SK-N-DZ (cell line): ENCODE measurements at regions not wholly inside any gene's neighbourhood (a gene's known extent, or its start where the extent isn't known, plus 50 kb on each side); places are given as distances from the start of the nearest gene placed in this dataset.
"Not testable (repeated sequence)": the region's sequence is repeated elsewhere in the genome, so short reads cannot be mapped to it uniquely, and the experiment has no call there.

Experiments
- DNase-seq: peaks from one replicate; pipeline ENCODE4 v3.0.0-alpha.2; 2015; ENCODE audit warnings: low spot score

DNA sequence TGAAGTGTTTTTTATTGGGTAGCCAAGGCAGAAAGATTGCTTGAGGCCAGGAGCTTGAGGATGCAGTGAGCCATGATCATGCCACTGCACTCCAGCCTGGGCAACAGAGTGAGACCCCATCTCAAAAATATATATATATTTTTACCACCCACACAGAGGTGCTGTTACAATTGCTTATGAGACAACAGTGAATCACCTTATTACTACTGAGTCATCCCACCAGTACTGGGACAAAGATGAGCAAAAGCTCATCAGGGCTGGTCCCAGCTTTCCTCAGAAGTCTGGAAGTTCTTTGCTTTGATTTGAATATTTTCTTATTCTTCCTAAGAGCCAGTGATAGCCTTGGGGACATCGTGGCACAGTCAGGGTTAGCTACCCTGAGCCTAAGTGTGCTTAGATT, 207.7 kb downstream of the SOX2 start:
- DNase-seq, result no peak

DNA sequence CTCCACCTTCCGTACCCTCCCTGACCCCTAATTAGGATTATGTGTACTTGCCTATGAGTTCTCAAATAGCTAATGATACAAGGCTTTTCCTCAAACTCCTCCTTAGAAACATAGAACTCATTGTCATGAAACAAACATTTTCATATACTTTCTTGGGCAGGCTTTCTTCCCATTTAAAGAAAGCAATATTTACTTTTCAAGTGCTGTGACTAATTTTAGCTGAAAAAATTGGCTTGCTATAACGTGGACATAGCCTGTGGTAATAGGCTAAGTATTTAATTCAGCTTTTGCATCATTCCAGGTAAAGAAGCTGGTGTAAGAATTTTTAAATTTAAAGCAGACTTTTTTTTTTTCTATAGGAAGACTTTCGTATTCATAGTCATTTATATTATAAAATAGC, 208.7 kb downstream of the SOX2 start:
- no peak for DNase-seq

DNA sequence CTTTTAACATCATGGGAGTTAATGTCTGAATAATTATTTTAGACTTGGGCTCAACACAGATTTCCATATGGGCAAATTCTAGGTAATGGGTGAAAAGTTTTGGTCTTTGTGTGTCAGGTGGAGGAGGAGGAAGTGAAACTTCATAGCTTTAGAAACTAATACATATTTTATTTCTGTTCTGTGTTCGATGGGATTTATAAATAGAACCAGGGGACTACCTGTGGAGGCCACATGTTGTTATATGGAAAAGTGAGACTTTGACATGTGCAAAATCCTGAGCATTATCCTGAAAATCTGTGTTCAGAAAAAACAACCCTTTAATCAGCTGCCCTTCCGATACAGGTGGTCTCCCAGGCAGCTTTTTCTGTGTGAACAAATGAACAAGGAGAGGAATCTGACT, 209.5 kb downstream of the SOX2 start:
- no peak for DNase-seq

DNA sequence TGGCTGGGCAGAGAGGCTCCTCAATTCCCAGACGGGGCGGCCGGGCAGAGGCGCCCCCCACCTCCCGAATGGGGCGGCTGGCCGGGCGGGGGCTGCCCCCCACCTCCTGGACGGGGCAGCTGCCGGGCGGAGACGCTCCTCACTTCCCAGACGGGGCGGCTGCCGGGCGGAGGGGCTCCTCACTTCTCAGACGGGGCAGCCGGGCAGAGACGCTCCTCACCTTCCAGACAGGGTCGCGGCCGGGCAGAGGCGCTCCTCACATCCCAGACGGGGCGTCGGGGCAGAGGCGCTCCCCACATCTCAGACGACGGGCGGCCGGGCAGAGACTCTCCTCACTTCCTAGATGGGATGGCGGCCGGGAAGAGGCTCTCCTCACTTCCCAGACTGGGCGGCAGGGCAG, 214.1 kb downstream of the SOX2 start:
- DNase-seq, result not testable (repeated sequence)

DNA sequence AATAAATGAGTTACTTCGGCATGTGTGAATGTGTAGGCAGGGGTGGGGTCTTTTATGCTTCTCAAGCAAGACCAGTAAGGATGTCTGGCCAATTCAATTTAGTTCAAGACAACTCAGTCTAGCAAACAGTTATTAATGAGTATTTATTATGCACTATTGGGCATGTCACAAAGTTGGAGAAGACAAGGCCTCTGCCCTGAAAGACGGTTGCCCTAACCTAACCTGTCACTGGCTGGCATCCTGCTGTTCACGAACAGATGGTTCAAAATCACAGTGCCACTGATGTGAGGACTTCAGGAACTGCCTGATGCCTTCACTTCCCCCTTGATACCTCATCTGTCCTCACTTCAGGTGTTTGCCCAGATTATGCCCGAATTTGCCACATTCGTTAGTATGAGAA, 217.8 kb downstream of the SOX2 start:
- no peak for DNase-seq

DNA sequence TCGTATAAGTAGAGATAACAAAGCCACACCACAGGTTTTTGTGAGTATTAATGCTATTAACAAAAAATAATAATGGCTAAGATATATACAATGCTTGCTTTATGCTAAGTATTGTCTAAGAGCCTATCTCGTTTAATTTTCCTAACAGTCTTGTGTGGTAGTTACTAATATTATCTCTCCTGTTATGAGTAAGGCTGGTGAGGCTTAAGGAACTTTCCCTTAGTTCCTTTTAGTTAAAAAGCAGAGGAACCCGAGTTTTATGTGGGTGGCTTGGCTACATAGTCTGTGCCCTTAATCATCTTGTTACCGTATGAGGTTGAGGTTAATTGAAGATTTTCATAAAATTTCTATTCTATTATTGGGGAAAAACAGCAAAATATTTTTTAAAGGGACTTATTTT, 218.4 kb downstream of the SOX2 start:
- no peak for DNase-seq

DNA sequence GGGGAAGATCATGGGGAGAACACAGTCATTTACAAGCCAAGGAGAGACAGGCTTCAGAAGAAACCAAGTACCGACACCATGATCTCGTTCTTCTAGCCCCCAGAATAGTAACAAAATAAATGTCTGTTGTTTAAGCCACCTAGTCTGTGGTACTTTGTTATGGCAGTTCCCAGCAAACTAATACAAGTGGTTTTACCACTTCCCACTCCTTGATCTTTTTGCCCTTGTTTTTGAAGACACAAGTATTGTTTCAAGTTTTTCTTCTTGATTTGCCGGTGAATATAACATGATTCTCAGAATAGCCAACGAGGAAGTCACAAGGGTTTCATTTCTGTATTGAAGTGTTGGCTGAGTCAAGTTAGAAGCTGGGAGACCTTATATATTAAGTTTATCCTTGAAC, 220.3 kb downstream of the SOX2 start:
- DNase-seq, result no peak

DNA sequence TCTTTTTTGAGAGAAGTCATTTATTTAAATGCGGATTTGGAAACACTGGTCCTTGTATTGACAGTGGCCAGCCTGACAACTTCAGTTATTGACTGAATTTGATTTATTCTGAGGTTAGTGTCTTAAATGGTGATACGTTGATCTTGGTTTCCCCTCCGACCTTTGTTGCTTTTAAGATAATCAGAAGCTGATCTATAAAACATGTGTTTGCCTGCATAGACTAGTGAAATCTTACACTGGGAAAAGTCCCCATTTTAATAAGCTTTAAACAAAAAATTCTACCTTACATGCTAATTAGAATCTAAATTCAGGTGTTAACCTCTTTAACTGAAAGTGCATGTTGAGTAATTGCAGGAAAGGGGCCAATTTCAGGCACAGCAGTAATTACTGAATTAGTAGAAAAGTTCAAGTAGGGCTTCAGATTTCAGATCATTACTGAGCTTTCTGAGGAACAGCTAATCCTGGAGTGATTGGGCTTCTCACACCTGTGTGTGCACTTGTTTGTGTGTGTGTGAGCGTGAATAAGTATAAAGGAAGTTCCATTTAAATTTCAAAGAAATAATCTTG, 221.4 kb downstream of the SOX2 start:
- no peak for DNase-seq

DNA sequence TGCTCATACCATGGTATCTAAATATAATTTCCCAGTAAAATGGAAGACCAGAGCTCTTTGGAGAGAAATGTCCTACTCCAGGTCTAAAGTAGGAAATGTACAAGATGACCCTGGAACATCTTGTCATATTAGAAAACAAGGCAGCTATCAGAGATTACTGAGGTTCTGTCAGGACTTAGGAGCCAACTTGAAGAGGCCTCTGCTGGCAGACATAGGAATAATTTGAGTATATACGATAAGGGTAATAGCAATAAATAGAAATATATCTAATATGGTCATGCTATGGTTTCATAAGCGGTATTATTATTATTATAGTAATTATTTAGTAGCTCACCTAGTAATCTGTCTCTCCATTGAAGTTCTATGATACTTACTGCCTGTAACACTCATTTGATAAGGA, 224.2 kb downstream of the SOX2 start:
- no peak for DNase-seq

DNA sequence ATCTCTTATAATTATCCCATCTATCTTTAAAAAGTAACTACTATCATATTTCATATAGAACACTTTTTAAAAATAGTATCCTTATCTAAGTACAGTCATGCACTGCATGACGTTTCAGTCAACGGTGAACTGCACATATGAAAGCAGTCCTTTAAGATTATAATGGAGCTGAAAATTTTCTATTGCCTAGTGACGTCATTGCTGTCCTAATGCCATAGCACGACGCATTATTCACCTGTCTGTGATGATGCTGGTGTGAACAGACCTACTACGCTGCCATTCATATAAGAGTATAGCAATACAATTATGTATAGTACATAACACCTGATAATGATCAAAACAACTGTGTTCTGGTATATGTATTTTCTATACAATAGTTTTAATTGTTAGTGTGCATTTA, 225.0 kb downstream of the SOX2 start:
- DNase-seq, result no peak

DNA sequence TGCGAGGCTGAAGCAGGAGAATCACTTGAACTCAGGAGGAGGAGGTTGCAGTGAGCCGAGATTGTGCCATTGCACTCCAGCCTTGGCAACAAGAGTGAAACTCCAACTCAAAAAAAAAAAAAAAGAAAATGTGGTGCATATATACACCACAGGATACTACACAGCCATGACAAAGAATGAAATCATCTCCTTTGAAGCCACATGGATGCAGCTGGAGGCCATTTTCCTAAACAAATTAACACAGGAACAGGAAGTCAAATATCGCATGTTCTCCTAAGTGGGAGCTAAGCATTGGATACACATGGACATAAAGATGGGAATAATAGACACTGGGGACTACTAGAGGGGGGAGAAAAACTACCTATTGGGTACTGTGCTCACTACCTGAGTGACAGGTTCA, 226.9 kb downstream of the SOX2 start:
- DNase-seq, result not testable (repeated sequence)

DNA sequence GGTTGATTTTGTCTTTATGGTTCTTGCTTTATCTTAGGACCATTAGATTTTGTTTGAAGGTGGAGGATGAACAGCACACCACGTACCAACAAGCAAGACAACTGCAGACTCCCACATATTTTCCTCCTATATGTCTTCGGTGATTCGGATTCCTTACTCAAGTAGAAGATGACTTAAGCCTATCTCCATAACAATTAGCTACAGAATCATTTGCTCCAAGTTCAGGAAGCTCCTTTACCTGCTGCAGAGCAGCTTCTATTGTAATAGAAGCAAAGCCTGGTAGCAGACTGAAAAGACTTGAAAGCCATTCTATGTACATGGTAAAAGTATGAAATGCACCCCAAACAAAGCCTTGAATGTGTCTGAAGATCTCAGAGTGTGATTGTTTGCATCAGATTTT, 229.0 kb downstream of the SOX2 start:
- DNase-seq, result no peak

DNA sequence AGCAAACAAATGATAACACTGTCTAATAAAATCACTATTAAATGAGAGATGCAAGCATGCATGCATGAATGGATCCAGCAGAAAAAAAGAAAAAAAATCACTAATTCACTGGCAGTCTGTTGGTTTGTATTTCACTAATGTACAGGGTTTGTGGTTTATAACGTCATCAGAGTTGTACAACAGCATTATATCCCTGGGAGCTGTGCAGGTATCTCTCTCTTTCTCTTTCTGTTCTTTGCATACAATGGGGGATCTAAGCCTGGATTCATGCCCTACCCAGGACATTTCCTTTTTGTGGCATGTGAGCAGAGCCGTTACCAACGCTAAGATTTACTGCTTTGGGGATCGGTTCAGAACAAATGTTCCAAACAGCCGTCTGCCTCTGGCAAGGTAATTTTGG, 229.5 kb downstream of the SOX2 start:
- DNase-seq, result no peak

DNA sequence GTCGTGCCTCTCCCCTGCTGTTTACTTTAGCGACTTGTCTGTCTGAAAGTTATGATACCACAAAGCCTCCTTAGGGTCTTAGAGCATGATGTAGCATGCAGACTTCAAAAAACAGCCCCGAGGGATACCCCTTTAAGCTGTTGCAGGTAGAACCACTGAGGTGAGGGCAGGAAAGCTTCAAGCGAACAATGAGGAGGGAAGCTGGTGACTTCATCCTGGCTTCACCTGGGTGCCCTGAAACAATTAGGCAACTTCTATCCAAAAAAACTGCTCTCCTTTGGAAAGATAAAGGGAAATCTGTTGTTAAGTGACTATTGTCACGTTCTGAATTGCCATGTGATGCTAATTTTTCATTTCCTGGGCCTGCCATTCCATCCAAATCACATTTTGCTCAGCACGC, 231.6 kb downstream of the SOX2 start:
- DNase-seq, result no peak

DNA sequence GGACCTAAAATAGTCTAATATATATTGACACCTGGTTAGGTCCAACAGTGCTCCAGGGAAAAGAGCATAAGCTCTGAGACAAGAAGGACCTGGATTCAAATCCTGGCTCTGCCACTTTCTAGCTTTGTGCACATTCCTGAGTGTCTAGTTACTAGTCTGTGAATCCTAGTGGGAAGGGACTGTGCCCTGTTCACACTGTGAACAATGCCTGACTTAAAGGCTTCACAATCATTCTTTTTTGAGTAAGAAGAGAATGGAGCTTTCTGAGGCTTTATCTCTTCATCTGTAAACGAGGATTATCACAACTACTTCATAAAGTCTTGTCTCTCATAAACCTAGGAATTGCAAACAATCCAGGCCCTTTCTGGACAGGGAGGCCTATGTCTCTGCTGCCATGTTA, 235.9 kb downstream of the SOX2 start:
- DNase-seq, result no peak

DNA sequence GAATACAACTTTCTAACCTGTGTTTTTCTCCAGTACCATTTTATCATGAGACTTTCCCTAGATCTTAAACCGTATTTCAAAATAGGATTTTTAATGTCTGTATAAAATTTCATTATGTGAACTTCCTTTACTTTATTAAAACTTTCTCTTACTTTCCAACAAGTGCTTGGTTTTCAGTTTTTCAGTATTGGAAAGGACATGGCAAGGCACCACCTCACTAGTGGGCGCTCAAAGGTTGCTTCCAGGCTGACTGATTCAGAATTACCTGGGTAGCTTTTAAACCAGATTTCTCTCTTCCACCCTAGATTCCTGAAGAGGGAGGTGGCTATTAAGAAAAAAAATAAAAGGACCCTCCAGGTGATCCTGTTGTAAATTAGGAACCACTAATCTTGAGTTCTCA, 236.6 kb downstream of the SOX2 start:
- no peak for DNase-seq

DNA sequence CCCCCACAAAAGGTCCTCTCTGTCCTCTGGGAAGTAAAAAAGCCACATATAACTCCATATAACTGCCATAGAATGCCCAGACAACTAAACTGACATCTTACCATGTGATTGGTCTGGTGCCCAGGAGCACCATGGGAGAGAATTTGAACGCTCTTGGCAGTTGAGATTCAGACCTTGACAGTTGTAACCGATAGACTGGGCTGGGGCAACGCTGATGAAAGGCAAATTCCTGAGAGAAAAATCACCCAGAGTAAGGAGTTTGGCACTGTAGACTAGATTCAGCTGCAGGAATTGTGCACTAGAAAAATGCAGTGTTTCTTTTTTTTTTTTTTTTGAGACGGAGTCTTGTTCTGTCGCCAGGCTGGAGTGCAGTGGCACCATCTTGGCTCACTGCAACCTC, 240.5 kb downstream of the SOX2 start:
- DNase-seq, result no peak

DNA sequence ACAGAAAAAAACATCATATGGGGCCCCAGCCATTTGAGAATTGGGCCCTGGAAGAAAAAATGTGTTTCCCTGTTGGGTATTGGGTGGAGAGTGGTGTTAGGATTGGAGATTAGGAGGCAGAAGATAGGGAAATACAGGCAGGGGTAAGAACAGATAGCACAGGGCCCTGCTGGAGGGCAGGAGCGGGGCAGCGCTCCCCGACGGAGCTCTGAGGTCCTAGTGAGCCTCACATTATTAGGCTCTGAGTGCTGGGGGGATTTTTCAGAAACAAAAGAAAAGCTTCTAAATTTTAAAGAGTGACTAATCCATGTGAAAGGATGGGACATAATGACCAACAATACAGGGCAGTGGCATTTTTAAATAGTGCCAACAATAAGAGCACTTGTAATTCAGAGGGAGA, 241.2 kb downstream of the SOX2 start:
- no peak for DNase-seq

DNA sequence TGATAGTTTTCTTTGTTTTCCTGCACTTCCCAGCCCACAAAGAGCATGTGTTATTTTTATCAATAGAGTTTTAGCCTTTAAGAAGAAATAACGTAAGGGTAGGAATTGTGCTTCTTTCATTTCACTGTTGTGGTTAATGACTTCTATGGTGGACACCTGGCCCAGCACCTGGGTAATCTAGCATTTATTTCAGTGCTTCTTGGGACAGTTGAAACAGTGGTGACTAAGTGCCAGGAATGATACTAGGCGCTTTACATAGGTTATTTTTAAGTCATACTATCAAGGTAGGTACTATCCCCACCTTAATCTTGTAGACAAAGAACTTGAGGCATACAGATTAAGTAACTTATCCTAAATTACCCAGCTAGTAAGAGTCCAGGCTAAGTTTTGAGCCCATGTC, 243.8 kb downstream of the SOX2 start:
- no peak for DNase-seq

DNA sequence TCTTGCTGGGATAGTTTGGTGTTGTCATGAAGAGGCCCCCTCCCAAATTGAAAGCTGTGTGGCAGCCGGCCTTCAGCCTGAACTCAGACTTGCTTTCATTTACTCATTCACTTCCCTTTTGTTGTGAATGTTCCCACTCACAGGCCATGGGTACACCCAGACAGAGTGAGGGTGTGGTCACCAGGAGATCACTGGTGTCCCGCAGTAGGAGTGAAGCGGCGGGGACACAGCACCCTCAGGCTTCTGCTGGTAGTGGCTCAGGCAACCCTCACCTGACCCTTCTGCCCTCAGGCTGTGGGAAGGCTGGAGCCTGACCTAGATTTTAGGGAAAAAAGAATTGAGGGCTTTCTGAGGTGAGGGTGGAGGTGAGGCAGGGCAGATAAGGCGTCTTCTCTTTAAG, 244.4 kb downstream of the SOX2 start:
- DNase-seq, result no peak

DNA sequence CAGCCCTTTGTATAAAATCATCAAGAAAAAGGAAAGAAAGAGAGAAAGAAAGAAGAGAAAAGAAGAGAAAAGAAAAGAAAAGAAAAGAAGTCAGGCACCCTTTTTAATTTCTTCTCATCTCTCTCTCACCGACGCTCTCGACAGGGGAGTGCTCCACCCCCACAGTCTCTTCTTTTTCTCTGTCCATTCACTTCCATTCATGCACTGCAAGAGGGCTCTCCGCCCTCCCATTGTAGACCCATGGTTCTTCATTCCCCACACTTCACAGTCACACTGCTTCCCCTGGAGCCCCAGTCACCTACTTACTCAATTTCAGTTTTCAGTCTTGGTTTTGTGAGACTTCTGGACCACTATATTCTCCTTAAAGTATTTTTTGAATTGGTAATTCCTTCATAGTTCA, 254.7 kb downstream of the SOX2 start:
- no peak for DNase-seq

DNA sequence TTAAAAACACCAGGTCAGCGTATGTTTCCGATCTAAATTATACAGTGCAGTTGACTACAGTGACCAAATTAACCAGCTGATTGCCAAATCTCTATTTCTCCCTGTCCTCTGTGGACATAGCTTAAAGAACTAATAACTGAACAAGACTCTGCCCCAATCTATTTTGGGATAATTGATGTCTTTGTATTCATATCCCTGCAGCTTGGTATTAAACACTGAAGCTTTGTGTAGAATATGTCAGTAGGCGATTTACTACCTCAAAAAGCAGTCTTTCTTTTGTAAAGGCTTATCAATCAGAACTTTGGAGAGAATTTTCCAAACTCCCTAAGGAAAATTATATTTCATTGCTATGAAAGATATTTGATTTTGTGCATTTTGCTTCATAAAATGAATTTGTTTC, 258.2 kb downstream of the SOX2 start:
- no peak for DNase-seq

DNA sequence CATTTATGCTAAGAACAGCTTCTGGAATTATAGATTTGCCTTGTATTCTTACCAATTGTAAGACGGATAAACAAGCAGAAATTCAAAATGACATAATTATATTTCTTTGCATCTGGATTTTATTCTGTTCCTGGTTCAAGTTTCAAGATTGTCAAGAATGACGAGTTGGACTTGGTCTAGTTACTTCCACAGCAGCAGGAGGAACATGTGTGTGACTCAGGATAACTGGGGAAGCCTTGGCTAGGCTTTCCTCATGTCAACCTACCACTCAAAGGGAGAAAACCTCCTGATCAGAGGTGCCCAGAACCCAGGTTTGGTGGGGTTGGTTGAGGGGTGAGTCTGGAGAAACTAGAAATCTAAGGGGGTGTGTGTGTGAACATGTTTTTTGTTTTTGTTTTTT, 259.7 kb downstream of the SOX2 start:
- DNase-seq, result no peak

DNA sequence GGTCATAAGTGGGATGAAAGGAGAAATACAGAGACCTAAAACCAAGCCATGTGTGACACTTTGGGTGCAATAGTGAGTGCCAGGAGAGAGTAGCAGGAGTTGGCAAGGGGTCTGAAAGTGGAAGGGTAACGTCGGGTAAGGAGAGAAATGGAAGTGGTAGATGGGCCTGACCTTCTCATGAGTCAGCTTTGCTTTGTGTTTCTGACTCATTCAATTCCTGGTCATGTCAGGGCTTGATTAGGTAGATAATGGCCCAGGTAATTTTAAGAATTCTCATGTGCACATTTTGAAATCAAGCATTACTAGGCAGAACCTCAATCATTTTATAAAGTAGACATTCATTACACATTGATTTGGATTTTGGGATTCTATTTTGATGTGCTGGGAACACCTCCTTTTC, 262.5 kb downstream of the SOX2 start:
- DNase-seq, result no peak

DNA sequence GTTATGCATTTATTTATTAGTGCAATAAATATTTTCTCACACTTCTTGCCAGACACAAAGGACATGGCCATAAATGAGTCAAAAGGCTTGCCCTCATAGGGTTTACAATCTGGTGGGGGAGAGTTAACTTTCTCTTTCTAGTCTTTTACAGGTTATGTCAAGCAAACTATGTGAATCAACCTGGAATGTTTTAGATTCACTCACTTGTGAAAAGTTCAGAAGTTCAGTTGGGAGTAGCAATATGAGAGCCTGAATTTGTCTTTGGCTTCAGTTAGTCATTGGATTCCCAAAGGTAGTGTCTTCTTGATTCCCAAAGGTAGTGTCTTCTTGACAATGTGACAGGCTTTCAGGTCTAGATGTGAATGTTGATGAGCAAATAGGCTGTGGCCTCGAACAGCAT, 264.8 kb downstream of the SOX2 start:
- no peak for DNase-seq
